ENCODE measurements at regions not wholly inside any gene's neighbourhood (a gene's known extent, or its start where the extent isn't known, plus 50 kb on each side); places are given as distances from the start of the nearest gene placed in this dataset.
A peak's percentile ranks its signal among the peaks of the same experiment; 100 is the strongest.
"Not testable (repeated sequence)": the region's sequence is repeated elsewhere in the genome, so short reads cannot be mapped to it uniquely, and the experiment has no call there.

DNA sequence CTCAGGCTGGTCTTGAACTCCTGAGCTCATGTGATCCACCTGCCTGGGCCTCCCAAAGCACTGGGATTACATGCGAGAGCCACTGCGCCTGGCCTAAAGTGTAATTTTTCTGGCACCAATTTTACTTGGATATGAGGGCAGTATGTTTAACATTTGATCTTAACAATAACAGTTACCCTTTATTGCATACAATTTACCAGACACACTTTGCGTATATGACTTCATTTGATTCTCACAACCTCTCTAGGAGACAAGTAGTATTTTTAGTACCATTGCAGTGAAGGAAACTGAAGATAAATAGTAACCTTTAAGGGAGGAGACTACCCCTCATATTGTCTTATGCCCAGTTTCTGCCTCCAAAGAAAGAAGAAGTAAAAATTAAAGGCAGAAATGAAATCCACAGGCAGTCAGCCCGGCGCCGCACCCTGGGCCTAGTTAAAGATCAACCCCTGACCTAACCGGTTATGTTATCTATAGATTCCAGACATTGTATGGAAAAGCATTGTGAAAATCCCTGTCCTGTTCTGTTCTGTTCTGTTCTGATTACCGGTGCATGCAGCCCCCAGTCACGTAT, 54.0 kb downstream of the CYP26A1 start:
- not testable (repeated sequence) for H3K4me1 Mint-ChIP-seq; H3K4me3 Mint-ChIP-seq; H3K27me3 Mint-ChIP-seq (ENCODE audit: low read depth)
- Mint-ChIP-seq H3K36me3 (ENCODE audit: low read depth) (peaks cover 10% of the 10 kb centered on the region), H3K27ac (peak overlapping the region in 1 of 3 experiments; percentile 71), H3K9me3 (peaks cover 33% of the 10 kb centered on the region)

DNA sequence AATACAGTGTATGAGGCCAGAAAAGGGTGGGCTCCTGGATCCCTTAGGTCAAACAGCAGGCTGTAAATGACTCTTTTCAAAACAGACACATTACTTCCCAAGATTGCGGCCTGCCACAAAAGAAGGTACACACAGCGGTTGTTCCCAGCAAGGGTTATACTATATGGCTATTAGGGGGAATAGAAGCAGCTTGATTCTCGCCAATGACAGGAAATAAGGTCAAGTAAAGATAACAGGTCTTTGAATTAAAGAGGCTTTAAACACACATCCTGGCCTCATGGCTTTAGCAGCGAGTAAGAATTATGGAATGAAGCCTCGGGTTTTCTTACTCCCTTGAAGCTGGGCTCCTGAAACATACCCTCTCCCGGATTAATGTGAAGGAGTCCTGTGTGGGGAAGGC, 58.3 kb downstream of the CYP26A1 start:
- Mint-ChIP-seq H3K27me3 (ENCODE audit: low read depth) (peaks cover 4% of the 10 kb centered on the region), H3K36me3 (ENCODE audit: low read depth) (peaks cover 3% of the 10 kb centered on the region), H3K4me3 (no peak overlapping the region), H3K4me1 (no peaks in the 10 kb centered on the region), H3K27ac (peak overlapping the region in 1 of 3 experiments; percentile 8), H3K9me3 (peaks cover 18% of the 10 kb centered on the region)
- TF ChIP-seq, protein P1, sequence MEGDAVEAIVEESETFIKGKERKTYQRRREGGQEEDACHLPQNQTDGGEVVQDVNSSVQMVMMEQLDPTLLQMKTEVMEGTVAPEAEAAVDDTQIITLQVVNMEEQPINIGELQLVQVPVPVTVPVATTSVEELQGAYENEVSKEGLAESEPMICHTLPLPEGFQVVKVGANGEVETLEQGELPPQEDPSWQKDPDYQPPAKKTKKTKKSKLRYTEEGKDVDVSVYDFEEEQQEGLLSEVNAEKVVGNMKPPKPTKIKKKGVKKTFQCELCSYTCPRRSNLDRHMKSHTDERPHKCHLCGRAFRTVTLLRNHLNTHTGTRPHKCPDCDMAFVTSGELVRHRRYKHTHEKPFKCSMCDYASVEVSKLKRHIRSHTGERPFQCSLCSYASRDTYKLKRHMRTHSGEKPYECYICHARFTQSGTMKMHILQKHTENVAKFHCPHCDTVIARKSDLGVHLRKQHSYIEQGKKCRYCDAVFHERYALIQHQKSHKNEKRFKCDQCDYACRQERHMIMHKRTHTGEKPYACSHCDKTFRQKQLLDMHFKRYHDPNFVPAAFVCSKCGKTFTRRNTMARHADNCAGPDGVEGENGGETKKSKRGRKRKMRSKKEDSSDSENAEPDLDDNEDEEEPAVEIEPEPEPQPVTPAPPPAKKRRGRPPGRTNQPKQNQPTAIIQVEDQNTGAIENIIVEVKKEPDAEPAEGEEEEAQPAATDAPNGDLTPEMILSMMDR (IDR thresholded peaks at IDR 0.05; ENCODE audit: unreplicated experiment in 3 of 3), result no peak

DNA sequence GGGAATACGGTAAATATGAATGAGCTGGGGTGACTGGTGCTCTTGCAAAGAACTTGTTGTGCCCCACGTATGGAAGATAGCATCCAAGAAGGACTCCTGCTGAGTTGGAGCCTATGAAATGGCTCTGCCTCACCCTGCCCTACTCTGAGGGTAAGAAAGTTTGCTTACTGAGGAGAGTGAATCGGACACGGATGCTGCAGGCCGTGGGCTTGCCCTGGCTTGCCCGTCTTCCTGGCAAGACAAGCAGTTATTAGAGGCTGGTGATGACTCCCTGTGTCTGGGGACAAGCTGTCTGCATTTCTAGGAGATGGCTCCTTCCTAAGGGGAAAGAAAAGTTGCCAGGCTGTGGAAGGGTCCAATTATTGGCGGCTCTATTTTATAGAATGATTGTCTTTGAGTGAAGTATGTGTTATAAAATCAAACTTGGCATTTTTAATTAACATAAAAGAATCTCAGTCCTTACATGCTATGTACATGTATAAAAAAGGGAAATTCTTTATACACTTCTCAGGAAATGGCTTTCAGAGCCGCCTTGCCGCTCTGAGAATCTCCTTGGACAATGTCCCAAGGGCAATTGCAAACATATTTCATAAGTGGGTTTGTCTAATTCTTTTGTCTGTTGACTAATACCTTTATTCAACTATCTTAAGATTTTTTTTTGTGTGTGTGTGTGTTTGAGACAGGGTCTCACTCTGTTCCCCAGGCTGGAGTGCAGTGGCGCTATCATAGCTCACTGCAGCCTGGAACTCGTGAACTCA, 64.6 kb downstream of the CYP26A1 start:
- peaks cover 9% of the 10 kb centered on the region for H3K27me3 Mint-ChIP-seq (ENCODE audit: low read depth)
- no peak overlapping the region for H3K27ac Mint-ChIP-seq
- H3K4me3 Mint-ChIP-seq, result no peak overlapping the region
- H3K9me3 Mint-ChIP-seq, result no peaks in the 10 kb centered on the region
- no peaks in the 10 kb centered on the region for H3K36me3 Mint-ChIP-seq (ENCODE audit: low read depth)
- H3K4me1 Mint-ChIP-seq, result no peaks in the 10 kb centered on the region
- TF ChIP-seq, protein P1 (IDR thresholded peaks at IDR 0.05; ENCODE audit: unreplicated experiment in 3 of 3), result no peak

DNA sequence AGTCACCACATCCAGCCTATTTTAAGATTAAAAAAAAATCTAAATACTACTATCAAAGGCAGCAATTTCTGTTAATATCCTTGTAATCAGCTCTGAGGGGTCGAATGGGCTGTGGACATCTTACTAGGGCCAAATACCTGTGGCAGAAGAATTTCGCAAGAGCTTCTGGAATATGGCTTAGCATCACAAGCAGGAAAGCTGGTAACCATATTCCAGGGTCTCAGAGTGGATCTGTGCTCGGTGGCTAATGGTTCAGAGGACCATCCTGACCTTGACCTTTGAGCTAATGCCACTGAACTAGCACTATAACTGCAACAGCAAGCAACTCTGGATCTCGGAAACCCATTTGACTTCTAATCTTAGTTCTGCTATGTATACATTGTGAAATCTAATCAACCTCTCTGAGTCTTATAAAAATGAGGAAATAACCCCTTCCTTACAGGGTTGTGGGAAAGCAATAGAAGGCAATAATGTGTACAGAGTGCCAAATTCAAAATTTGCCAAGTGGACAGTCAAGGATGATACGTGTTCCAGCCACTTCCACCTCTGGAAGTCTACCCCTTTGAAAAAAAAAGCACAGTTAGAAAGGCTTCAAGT, 65.5 kb downstream of the CYP26A1 start:
- Mint-ChIP-seq H3K36me3 (ENCODE audit: low read depth) (no peaks in the 10 kb centered on the region), H3K4me3 (no peak overlapping the region), H3K27ac (no peak overlapping the region)

DNA sequence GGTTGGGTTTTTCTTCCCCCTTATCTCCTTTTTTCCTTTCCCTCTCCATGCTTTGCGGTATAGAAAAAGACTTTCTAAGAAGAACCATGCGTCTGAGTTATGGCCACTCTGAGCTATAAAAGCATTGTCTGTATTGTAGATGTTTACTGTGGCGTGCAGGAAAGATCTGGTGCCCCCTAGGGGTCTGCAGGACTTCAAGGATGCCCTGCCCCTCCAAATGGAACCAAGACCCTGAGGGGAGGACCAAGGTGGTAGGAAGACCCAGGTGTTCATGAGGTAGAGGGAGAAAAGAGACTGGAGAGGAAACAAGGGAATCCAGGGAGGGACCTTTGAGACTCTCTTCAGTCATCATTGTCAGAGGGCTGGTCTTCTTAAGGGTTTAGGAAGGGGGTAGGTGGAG, 68.8 kb downstream of the CYP26A1 start:
- H3K27ac Mint-ChIP-seq, result no peak overlapping the region
- H3K27me3 Mint-ChIP-seq (ENCODE audit: low read depth), result peaks cover 9% of the 10 kb centered on the region
- H3K36me3 Mint-ChIP-seq (ENCODE audit: low read depth), result no peaks in the 10 kb centered on the region
- H3K9me3 Mint-ChIP-seq, result no peaks in the 10 kb centered on the region
- TF ChIP-seq, protein P1 (IDR thresholded peaks at IDR 0.05; ENCODE audit: unreplicated experiment in 3 of 3), result no peak
- no peak overlapping the region for H3K4me3 Mint-ChIP-seq
- H3K4me1 Mint-ChIP-seq, result peaks cover 8% of the 10 kb centered on the region

More for the DNA sequence above, 65.5 kb downstream of the CYP26A1 start:
- Mint-ChIP-seq H3K9me3 (no peaks in the 10 kb centered on the region), H3K4me1 (no peaks in the 10 kb centered on the region), H3K27me3 (ENCODE audit: low read depth) (peaks cover 8% of the 10 kb centered on the region)
- TF ChIP-seq, protein P1 (IDR thresholded peaks at IDR 0.05; ENCODE audit: unreplicated experiment in 3 of 3), result no peak

DNA sequence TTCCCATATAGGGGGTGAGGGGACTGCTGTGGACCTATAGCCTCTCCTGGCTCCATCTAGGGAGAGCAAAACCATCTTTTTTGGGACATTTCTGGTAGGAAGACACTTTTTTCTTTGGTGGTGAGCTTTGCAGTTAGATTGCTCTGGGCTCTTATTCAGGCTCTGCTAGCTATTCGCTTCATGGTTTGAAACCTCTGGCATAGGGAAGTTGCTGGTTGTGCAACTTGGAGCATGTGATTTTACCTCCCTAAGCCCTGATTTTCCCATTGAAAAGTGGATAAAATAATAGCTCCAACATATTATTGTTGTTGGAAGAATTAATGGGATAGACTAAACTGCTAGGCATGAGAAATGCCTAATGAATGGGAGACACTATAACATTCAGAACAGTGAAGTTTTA, 69.6 kb downstream of the CYP26A1 start:
- TF ChIP-seq, protein P1 (IDR thresholded peaks at IDR 0.05; ENCODE audit: unreplicated experiment in 3 of 3), result no peak
- Mint-ChIP-seq H3K27ac (no peak overlapping the region), H3K4me3 (no peak overlapping the region), H3K36me3 (ENCODE audit: low read depth) (no peaks in the 10 kb centered on the region), H3K27me3 (ENCODE audit: low read depth) (peaks cover 9% of the 10 kb centered on the region), H3K4me1 (peaks cover 12% of the 10 kb centered on the region), H3K9me3 (no peaks in the 10 kb centered on the region)

Measured in nephron (organoid).